ENCODE measurements at regions not wholly inside any gene's neighbourhood (a gene's known extent, or its start where the extent isn't known, plus 50 kb on each side); places are given as distances from the start of the nearest gene placed in this dataset.

DNA sequence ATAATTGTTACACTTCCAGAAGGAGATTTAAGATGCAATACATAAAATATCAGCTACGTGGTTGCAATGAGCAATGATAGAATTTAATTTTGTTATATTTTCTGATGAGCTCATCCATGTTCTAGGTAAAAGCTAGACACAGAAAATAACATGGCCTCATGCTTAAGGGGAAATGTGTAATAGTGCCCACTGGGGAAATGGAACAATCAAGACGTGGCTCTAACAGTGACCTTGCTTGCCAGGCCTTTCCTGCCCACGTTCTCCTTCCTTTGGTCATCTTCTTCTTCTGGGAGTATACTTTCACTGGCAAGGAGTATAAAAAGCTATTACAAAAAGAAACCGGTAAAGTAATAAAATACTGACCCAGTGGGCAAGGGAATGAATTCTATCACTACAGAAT lies 116.2 kb upstream of the TMEM161B start:
- TF ChIP-seq CTCF (IDR thresholded peaks at IDR 0.05; ENCODE audit: low read depth, low read length, missing input control), result no peak
- TF ChIP-seq JUND (IDR thresholded peaks at IDR 0.05), result no peak
- no peak for TF ChIP-seq ZBTB33 (IDR thresholded peaks at IDR 0.05)
